GM19468 (cell line): ENCODE measurements at regions not wholly inside any gene's neighbourhood (a gene's known extent, or its start where the extent isn't known, plus 50 kb on each side); places are given as distances from the start of the nearest gene placed in this dataset.

Source experiments
- ATAC-seq: cut with Tn5 transposase; IDR thresholded peaks from one replicate; pipeline ENCODE4 v1.9.1; 2021; ENCODE audit warnings: mild to moderate bottlenecking, moderate library complexity, moderate number of reproducible peaks; ENCODE audit not compliant: unreplicated experiment; ENCODE audit errors: extremely low read depth

GRCh38 chr7:138400400-138400886 is 59.6 kb upstream of the TRIM24 start:
- ATAC-seq = no peak

DNA sequence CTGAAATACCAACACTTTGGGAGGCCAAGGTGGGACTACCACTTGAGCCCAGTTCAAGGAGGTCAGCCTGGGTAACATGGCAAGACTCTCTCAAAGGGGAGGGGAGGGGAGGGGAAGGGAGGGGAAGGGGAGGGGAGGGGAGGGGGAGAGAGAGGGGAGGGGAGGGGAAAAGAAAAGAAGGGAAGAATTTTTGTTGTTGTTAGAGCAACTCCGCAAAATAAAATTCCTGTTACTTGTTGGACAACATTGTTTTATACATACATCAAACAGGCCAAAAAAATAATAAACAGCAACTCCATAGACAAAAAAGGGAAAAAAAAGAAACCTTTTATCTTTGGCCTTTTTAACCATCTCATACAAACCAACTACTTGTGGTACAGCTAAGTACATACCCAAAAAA is 57.3 kb upstream of the TRIM24 start:
- no peak for ATAC-seq

DNA sequence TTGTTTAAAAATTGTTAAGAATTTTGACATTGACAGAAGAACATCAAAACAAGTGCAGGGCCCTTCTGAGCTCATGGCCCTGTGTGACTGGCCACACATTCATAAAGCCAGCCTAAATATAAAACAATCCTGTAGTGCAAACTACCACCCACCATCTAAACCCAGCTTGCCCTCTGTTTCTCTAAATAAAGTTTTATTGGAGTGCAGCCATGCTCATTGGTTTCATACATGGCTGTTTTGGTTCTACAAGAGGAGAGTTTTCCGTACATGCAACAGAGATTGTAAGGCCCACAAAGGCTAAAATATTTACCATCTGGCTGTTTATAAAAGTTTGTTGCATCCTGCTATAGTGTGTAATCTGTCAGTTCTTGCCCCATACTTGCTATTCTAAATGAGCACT is 54.6 kb upstream of the TRIM24 start:
- no peak for ATAC-seq

DNA sequence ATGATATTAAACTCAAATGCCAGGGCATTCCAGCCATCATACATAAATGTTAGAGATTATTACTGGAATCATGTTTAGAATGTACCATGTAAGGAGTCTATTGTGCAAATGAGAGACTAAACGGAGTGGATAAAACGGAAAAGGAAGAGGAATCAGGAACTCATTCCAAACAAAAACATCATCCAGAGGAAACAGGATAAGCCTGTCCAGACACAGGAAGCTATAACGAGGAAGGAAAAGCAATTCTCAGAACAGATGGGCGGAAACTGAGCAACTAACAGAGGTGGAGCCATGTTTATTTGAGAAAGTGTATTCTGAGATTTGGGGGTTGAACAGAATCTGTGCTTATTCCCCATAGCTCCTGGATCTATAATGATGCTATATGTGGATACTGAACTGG is 52.3 kb upstream of the TRIM24 start:
- ATAC-seq = no peak
